22Rv1 (cell line): ENCODE measurements at regions not wholly inside any gene's neighbourhood (a gene's known extent, or its start where the extent isn't known, plus 50 kb on each side); places are given as distances from the start of the nearest gene placed in this dataset.

Source experiments
- H3K27ac ChIP-seq: fragments of 450-650 bp; 2 replicates; pipeline ENCODE4 v1.5.1; 2017
- ZFX ChIP-seq: fragments of 450-650 bp; IDR thresholded peaks from 2 replicates; pipeline ENCODE4 v1.6.1; 2017; ENCODE audit warnings: antibody characterized with exemption, borderline replicate concordance
- TF ChIP-seq, protein P1 (sequence below): fragments of 450-650 bp; IDR thresholded peaks from 2 replicates; pipeline ENCODE4 v1.5.1; 2017; ENCODE audit warnings: mild to moderate bottlenecking

DNA sequence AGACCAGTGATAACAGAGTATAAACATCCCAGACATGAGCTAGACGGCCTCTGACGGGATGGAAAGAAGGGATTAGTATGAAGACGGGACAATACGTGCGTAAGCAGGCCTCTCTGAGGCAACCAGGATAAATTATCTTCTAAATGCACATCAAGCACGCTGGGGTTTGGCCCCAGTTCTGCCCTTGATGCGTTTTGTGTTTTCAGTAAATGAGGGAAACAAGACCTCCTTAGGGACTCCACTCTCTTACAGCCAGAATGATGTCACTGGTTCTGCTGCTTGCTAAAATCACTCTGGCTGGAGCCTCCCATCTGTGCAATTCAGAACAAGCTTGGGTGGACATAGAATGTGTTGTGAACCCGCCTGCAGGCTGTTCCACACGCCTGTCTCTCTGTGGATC lies 156.0 kb upstream of the MCTP2 start:
- H3K27ac ChIP-seq: no peak overlapping the region
- no peak for TF ChIP-seq ZFX

DNA sequence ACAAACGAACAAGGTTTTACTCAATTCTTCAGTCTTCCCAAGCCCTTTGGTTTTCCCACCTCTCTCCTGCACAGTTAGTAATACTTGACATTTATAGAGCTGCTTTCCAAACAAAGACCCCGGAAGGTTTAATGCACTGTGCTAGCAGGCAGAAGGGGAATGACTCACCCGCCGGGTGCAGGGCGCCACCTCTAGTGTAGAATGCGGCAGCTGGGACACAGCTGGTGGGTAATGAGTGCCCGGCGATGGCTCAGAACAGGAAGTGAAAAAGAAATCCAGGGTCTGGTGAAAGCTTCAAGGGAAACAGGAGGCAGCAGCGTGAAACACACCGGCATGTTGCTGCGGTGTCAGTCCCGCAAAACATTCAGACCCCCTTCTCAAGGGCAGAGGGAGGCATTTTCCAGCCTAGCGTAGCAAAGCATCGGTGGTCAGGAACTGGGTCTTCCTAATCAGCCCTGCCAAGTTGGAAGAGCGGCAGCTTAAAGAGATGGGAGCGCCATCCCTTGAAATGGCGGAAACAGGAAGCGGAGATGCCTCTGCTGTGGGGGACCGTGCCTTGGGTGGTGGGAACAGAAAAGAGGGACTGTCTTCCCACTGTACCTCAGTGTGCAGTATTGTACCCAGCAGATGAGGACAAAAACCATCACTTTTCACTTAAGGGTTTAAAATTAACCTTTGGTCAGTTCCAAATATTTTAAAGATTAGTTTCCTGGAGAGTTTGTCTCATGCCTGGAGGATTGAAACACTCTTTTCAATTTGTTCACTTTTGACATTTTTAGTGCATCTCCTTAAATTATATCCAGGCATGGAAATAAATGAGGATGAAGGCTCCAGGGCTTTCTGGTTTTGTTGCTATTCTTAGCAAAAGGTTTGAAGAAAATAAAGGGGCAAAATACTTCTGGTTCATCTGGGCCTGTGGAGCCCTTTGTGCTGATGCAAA lies 160.7 kb upstream of the MCTP2 start:
- no peak overlapping the region for H3K27ac ChIP-seq
- no peak for TF ChIP-seq ZFX
- TF ChIP-seq, protein P1, sequence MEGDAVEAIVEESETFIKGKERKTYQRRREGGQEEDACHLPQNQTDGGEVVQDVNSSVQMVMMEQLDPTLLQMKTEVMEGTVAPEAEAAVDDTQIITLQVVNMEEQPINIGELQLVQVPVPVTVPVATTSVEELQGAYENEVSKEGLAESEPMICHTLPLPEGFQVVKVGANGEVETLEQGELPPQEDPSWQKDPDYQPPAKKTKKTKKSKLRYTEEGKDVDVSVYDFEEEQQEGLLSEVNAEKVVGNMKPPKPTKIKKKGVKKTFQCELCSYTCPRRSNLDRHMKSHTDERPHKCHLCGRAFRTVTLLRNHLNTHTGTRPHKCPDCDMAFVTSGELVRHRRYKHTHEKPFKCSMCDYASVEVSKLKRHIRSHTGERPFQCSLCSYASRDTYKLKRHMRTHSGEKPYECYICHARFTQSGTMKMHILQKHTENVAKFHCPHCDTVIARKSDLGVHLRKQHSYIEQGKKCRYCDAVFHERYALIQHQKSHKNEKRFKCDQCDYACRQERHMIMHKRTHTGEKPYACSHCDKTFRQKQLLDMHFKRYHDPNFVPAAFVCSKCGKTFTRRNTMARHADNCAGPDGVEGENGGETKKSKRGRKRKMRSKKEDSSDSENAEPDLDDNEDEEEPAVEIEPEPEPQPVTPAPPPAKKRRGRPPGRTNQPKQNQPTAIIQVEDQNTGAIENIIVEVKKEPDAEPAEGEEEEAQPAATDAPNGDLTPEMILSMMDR: no peak

DNA sequence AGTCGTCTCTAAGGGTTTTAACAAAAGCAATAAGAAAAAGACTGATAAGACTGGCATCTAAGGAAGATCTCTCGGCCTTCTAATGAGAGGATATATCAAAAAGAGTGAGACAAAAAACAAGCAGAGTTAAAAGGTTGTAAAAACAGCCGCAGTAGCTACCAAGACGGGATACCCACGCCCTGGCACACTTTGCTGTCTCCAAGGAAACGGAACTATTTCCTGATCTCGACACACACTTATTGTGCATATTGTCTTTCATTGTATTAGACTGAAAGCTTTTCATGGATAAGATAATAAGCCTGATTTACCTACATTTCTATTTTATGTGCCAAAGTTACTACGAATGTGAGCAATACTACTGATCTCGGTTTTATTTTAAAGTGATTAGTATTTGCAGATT lies 161.5 kb upstream of the MCTP2 start:
- TF ChIP-seq, protein P1: no peak
- no peak for TF ChIP-seq ZFX
- H3K27ac ChIP-seq: no peak overlapping the region

DNA sequence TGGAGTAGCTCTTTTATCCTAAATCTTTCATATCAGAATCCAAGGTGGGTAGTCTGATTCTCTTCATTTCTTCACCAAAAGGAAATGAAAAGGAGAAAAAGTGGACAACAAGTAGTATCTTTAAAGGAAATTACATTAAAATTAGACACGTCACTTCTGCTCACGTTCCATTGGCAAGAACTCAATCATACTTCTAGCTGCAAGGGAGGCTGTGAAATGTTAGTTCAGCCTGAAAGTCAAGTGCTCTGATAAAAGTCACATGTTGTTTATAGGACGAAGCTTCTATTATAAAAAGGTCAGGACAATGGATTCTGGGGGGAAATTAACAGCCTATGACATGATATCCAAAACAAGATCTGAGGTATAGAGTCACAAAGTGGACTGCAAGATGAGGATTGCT lies 164.6 kb upstream of the MCTP2 start:
- TF ChIP-seq, protein P1: no peak
- no peak for TF ChIP-seq ZFX

DNA sequence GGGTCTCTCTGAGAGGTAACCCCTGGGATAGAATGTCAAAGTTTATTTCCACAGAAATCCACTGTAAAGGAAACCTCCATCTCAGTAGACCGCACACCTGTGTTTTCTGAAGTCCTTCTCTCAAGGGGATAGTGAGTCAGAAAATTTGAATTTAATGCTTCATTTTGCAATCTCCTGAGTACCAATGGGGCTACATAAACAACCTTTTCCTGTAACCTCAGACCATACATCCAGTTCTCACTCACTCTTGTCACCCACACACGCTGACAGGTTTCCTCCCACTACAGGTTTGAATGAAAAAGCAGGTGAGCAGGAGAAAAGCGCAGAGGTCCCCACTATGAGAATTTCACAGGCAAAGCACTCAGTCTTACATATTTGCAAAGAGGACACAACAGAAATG lies 165.3 kb upstream of the MCTP2 start:
- TF ChIP-seq ZFX: no peak
- TF ChIP-seq, protein P1: no peak
- H3K27ac ChIP-seq: no peak overlapping the region

More for the DNA sequence above, 164.6 kb upstream of the MCTP2 start:
- no peak overlapping the region for H3K27ac ChIP-seq

DNA sequence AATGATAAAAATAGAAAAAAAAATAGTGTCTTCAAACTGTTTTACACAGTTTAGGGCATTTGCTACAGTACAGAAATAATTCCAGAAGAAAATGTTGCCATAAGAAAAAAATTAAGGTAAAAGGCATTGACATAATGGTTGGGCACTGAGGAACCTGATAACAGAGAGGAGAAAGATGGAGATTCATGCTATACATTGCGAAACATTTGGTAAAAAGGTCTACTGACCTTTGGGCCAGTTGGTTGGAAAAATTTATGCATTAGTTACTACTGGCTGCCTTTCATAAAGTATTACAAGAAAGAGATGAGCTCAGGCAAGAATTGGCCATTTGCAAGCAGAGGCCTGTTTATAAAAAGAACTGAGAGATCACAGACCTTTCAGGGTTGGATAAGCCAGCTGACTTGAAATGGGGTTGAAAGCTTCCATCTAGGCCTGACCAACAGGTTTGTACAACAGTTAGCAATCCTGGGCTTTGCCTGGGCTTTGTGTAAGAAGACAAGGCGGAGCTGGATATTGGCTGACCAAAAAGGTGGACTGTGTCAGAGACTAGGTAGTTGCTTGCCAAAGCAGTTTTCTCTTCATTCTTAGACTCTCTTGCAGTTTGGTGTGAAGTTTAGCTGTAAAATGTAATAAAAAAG lies 166.6 kb upstream of the MCTP2 start:
- TF ChIP-seq, protein P1: no peak
- no peak for TF ChIP-seq ZFX
- no peak overlapping the region for H3K27ac ChIP-seq

DNA sequence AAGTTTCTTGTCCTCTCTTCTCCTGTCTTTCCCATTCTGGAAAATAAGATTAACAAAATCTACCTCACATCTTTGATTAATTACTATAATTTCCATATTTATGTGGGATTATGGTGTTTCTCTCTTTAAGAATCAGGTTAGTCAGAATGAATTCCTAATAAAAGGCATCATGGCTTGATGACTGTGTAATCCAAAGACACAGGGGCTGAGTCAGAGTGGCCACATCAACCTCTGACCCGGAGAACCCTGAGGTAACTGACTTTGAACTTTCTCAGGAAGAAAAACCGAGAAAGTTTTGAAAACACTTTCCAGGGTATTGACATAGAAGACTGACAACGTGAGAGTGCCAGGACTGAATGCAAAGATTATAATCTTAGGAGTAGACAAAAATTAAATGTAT lies 170.3 kb upstream of the MCTP2 start:
- TF ChIP-seq, protein P1: no peak
- no peak for TF ChIP-seq ZFX
- no peak overlapping the region for H3K27ac ChIP-seq
